HCT116 (cell line): ENCODE measurements at regions not wholly inside any gene's neighbourhood (a gene's known extent, or its start where the extent isn't known, plus 50 kb on each side); places are given as distances from the start of the nearest gene placed in this dataset.

Source experiments
- ATAC-seq: fragments of 200-7000 bp; cut with Tn5 transposase; 2 replicates; pipeline ENCODE4 v1.9.1; 2020; ENCODE audit warnings: mild to moderate bottlenecking, moderate library complexity
- BruUV-seq: library from RNA; stranded (reverse); fragments of 400-500 nt; replicated peaks from 2 replicates; lab custom pipeline; 2021; lab: Mats Ljungman, UMichigan
- CTCF ChIA-PET: fragments of 300-600 bp; sonication (Branson Sonifier 250); formaldehyde crosslinking; loops from one replicate; lab custom pipeline; 2021; ENCODE audit warnings: antibody characterized with exemption; lab: Charles Lee
- POLR2A ChIA-PET: fragments of 300-600, 350-600 bp; sonication (Branson Sonifier 250); formaldehyde crosslinking; loops from one replicate; lab custom pipeline; 2021; ENCODE audit warnings: antibody characterized with exemption; lab: Charles Lee
- RAD21 ChIA-PET, 2 experiments: fragments of 300-600 bp; sonication (Branson Sonifier 250); formaldehyde crosslinking; loops; one replicate each; lab custom pipeline; 2023; ENCODE audit warnings: low total read pairs in 2 of 2; ENCODE audit not compliant: uncharacterized antibody in 2 of 2, unreplicated experiment in 2 of 2, low non-redundant PET in 1 of 2; lab: Charles Lee
- DNase-seq: peaks from one replicate; pipeline ENCODE4 v3.0.0-alpha.2; 2010; ENCODE audit warnings: low read depth, low spot score
- H2AFZ ChIP-seq: fragments of 200-600 bp; shearing (Covaris generic), sonication (generic); 2 replicates; pipeline ENCODE4 v1.6.1; 2017; ENCODE audit warnings: low read depth, mixed run types, mixed read lengths, antibody characterized with exemption, low read length; ENCODE audit not compliant: poor library complexity, severe bottlenecking
- H3K27ac ChIP-seq: 2 replicates; pipeline ENCODE4 v1.5.1; 2012; ENCODE audit warnings: low read depth, low read length
- H3K27me3 ChIP-seq: fragments of 200-600 bp; sonication (generic); 2 replicates; pipeline ENCODE4 v1.6.1; 2016; ENCODE audit warnings: mixed run types, low read length, mixed read lengths; ENCODE audit not compliant: insufficient read depth
- H3K36me3 ChIP-seq, 2 experiments: fragments of 200-500 bp in 1 of 2; fragments of 200-600 bp in 1 of 2; sonication (Bioruptor generic) in 1 of 2; sonication (generic) in 1 of 2; 2 replicates each; pipeline versions ENCODE4 v1.5.1 to v1.6.1; 2014 to 2016; ENCODE audit warnings: low read length in 2 of 2, inconsistent platforms in 1 of 2, mixed read lengths in 1 of 2, mixed run types in 1 of 2; ENCODE audit not compliant: insufficient read depth in 2 of 2, control insufficient read depth in 1 of 2
- H3K4me1 ChIP-seq, 2 experiments: fragments of 200-600 bp in 1 of 2; sonication (generic) in 1 of 2; 2 replicates each; pipeline versions ENCODE4 v1.5.1 to v1.6.1; 2012 to 2017; ENCODE audit warnings: low read length in 2 of 2, inconsistent platforms in 1 of 2, mild to moderate bottlenecking in 1 of 2, mixed read lengths in 1 of 2, mixed run types in 1 of 2, moderate library complexity in 1 of 2; ENCODE audit not compliant: insufficient read depth in 2 of 2, control insufficient read depth in 1 of 2
- H3K4me2 ChIP-seq: fragments of 200-600 bp; sonication (generic); 2 replicates; pipeline ENCODE4 v1.6.1; 2017; ENCODE audit warnings: mixed run types, low read length, mixed read lengths
- H3K4me3 ChIP-seq, 2 experiments: fragments of 200-600 bp in 1 of 2; sonication (generic) in 1 of 2; replicated peaks in 1 of 2; 2 replicates each; pipeline ENCODE4 v1.5.1; 2011 to 2016; ENCODE audit warnings: low read length in 2 of 2, control low read depth in 1 of 2, low read depth in 1 of 2, mild to moderate bottlenecking in 1 of 2, mixed read lengths in 1 of 2, mixed run types in 1 of 2
- H3K79me2 ChIP-seq: fragments of 200-600 bp; sonication (generic); 2 replicates; pipeline ENCODE4 v1.6.1; 2017; ENCODE audit warnings: mild to moderate bottlenecking, mixed run types, low read length, moderate library complexity, mixed read lengths; ENCODE audit not compliant: insufficient read depth
- H3K9ac ChIP-seq: fragments of 200-600 bp; sonication (generic); 2 replicates; pipeline ENCODE4 v1.6.1; 2016; ENCODE audit warnings: low read length, mixed read lengths
- H3K9me2 ChIP-seq: fragments of 200-600 bp; sonication (generic), shearing (Covaris generic); 2 replicates; pipeline ENCODE4 v1.6.1; 2017; ENCODE audit warnings: mixed run types, mild to moderate bottlenecking, moderate library complexity; ENCODE audit not compliant: insufficient read depth
- H3K9me3 ChIP-seq, 2 experiments: fragments of 200-500 bp in 1 of 2; fragments of 200-600 bp in 1 of 2; sonication (Bioruptor generic) in 1 of 2; sonication (generic) in 1 of 2; 2 replicates each; pipeline ENCODE4 v1.6.1; 2014 to 2017; ENCODE audit warnings: low read length in 2 of 2, mixed read lengths in 2 of 2, inconsistent platforms in 1 of 2, low read depth in 1 of 2, mild to moderate bottlenecking in 1 of 2, mixed run types in 1 of 2, moderate library complexity in 1 of 2; ENCODE audit not compliant: control insufficient read depth in 1 of 2, insufficient read depth in 1 of 2
- H4K20me1 ChIP-seq: fragments of 200-600 bp; sonication (generic), shearing (Covaris generic); 2 replicates; pipeline ENCODE4 v1.6.1; 2017; ENCODE audit warnings: mixed run types, mild to moderate bottlenecking, moderate library complexity; ENCODE audit not compliant: insufficient read depth
- CEBPB ChIP-seq: IDR thresholded peaks from 2 replicates; pipeline ENCODE4 v1.6.1; 2012; ENCODE audit warnings: low read depth
- CTCF ChIP-seq, 3 experiments: fragments of 200-600 bp in 1 of 3; sonication (generic) in 1 of 3; IDR thresholded peaks in 2 of 3; conservative IDR thresholded peaks in 1 of 3; 2 replicates each; pipeline ENCODE4 v1.5.1; 2012 to 2017; ENCODE audit warnings: low read depth in 2 of 3, low read length in 2 of 3, antibody characterized with exemption in 1 of 3, borderline replicate concordance in 1 of 3, control low read depth in 1 of 3, mild to moderate bottlenecking in 1 of 3, mixed read lengths in 1 of 3, mixed run types in 1 of 3, moderate library complexity in 1 of 3; ENCODE audit not compliant: insufficient read depth in 1 of 3
- EGR1 ChIP-seq: IDR thresholded peaks from 2 replicates; pipeline ENCODE4 v1.6.1; 2012; ENCODE audit warnings: low read depth
- EZH2 ChIP-seq: fragments of 200-600 bp; sonication (generic); IDR thresholded peaks from 2 replicates; pipeline ENCODE4 v1.6.1; 2017; ENCODE audit warnings: antibody characterized with exemption, mixed run types
- JUND ChIP-seq: IDR thresholded peaks from 2 replicates; pipeline ENCODE4 v1.6.1; 2012
- POLR2A ChIP-seq: IDR thresholded peaks from 2 replicates; pipeline ENCODE4 v1.7.0; 2011; ENCODE audit warnings: borderline replicate concordance; ENCODE audit not compliant: insufficient read depth, insufficient read length; ENCODE audit errors: extremely low read depth
- SRF ChIP-seq: IDR thresholded peaks from 2 replicates; pipeline ENCODE4 v1.6.1; 2012; ENCODE audit warnings: low read depth
- TCF7L2 ChIP-seq: IDR thresholded peaks from 2 replicates; pipeline ENCODE4 v1.7.0; 2011; ENCODE audit warnings: borderline replicate concordance, inconsistent platforms; ENCODE audit not compliant: insufficient read depth, insufficient read length; ENCODE audit errors: extremely low read depth
- YY1 ChIP-seq: IDR thresholded peaks from 2 replicates; pipeline ENCODE4 v1.6.1; 2011; ENCODE audit warnings: low read length, low read depth, moderate library complexity, mild to moderate bottlenecking; ENCODE audit not compliant: insufficient replicate concordance; ENCODE audit errors: extremely low read depth
- ZNF274 ChIP-seq: fragments of 200-500 bp; sonication (Bioruptor generic); IDR thresholded peaks from 2 replicates; pipeline ENCODE4 v1.6.1; 2014; ENCODE audit warnings: mild to moderate bottlenecking, low read depth, low read length, inconsistent platforms
- intact Hi-C: fragments of 100-400 bp; cut with micrococcal nuclease; formaldehyde crosslinking; loops from 2 replicates; pipeline ENCODE4 v1.10.0; 2022
- TF ChIP-seq, protein P1 (sequence below): IDR thresholded peaks from 2 replicates; pipeline ENCODE4 v1.6.1; 2012; ENCODE audit warnings: low read depth

GRCh38 chr22:26778372-26778771, 121.0 kb downstream of the MIAT start:
- Histone ChIP-seq H2AFZ (no peak overlapping the region), H3K9me3 (no peaks in the 10 kb centered on the region; a peak in 1 of 4 replicates), H3K27ac (no peak overlapping the region), H3K4me3 (no peak overlapping the region), H3K4me2 (no peak overlapping the region), H3K9ac (no peak overlapping the region), H3K4me1 (no peaks in the 10 kb centered on the region), H3K9me2 (no peaks in the 10 kb centered on the region), H3K27me3 (no peaks in the 10 kb centered on the region), H3K36me3 (no peaks in the 10 kb centered on the region), H3K79me2 (no peaks in the 10 kb centered on the region), H4K20me1 (no peaks in the 10 kb centered on the region)
- intact Hi-C loops: no loop called here
- ChIA-PET POLR2A (no interaction called here), RAD21 (no interaction called here), CTCF (no interaction called here)
- no peak for TF ChIP-seq CEBPB
- TF ChIP-seq TCF7L2: no peak
- TF ChIP-seq JUND: no peak
- no peak for TF ChIP-seq POLR2A
- TF ChIP-seq, protein P1, sequence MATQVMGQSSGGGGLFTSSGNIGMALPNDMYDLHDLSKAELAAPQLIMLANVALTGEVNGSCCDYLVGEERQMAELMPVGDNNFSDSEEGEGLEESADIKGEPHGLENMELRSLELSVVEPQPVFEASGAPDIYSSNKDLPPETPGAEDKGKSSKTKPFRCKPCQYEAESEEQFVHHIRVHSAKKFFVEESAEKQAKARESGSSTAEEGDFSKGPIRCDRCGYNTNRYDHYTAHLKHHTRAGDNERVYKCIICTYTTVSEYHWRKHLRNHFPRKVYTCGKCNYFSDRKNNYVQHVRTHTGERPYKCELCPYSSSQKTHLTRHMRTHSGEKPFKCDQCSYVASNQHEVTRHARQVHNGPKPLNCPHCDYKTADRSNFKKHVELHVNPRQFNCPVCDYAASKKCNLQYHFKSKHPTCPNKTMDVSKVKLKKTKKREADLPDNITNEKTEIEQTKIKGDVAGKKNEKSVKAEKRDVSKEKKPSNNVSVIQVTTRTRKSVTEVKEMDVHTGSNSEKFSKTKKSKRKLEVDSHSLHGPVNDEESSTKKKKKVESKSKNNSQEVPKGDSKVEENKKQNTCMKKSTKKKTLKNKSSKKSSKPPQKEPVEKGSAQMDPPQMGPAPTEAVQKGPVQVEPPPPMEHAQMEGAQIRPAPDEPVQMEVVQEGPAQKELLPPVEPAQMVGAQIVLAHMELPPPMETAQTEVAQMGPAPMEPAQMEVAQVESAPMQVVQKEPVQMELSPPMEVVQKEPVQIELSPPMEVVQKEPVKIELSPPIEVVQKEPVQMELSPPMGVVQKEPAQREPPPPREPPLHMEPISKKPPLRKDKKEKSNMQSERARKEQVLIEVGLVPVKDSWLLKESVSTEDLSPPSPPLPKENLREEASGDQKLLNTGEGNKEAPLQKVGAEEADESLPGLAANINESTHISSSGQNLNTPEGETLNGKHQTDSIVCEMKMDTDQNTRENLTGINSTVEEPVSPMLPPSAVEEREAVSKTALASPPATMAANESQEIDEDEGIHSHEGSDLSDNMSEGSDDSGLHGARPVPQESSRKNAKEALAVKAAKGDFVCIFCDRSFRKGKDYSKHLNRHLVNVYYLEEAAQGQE: no peak
- no peak for TF ChIP-seq YY1
- no peak for TF ChIP-seq CTCF (IDR thresholded peaks at IDR 0.05 in 2 of 3, conservative IDR thresholded peaks at IDR 0.05 in 1 of 3; ENCODE audit: borderline replicate concordance in 1 of 3, insufficient read depth in 1 of 3, low read depth in 2 of 3, low read length in 2 of 3)
- no peak for TF ChIP-seq SRF
- no peak for TF ChIP-seq ZNF274
- TF ChIP-seq EGR1: no peak
- TF ChIP-seq EZH2: no peak
- ATAC-seq (no peak), DNase-seq (no peak)
- no TSS peak for BruUV-seq
